Kidney capillary endothelial cell (primary cell): ENCODE measurements at regions not wholly inside any gene's neighbourhood (a gene's known extent, or its start where the extent isn't known, plus 50 kb on each side); places are given as distances from the start of the nearest gene placed in this dataset.
"Not testable (repeated sequence)": the region's sequence is repeated elsewhere in the genome, so short reads cannot be mapped to it uniquely, and the experiment has no call there.

ENCODE experiments used
- DNase-seq: peaks from one replicate; pipeline ENCODE4 v3.0.0-alpha.2; 2018; ENCODE audit warnings: low spot score

- DNase-seq: no peak
These were observed 371.2 kb downstream of the SH2D1A start for GRCh38 chrX:124717537-124717936.

DNA sequence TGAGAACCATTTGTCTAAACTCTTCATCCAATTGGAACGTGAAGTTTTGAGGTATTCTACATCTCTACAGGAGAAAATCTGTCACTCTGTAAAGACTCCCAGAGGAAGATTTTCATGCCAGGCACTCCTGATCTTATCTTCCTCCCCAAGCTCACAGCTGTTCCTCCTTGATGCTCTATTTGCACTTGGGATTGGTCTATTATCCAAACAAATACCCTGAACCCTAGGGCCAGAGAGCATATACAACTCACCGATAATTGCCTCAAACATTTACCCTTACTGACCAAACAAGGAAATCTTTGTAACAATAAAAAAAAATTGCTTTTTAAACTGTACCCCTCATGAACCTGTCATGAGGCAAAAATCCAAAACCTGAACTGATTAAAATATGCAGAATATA, 372.7 kb downstream of the SH2D1A start:
- DNase-seq: no peak

DNA sequence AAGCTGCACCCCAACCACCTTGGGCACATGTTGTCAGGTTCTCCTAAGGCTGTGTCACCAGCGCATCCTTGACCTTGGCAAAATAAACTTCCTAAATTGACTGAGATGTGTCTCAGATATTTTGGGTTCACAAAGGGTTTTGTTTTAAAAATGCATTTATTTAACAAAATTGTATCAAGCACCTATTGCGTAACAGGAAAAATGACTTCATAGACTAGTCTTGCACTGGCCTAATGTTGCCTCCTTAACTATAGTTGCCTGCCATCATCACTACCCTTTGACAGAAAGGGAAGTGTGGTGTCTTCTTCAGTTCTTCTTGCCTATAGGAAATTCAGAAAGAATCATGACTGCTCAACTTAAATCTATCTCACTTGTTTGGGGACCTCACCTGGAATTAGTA, 374.2 kb downstream of the SH2D1A start:
- DNase-seq: no peak

- no peak for DNase-seq
These were observed 379.1 kb downstream of the SH2D1A start for GRCh38 chrX:124725502-124725901.

DNA sequence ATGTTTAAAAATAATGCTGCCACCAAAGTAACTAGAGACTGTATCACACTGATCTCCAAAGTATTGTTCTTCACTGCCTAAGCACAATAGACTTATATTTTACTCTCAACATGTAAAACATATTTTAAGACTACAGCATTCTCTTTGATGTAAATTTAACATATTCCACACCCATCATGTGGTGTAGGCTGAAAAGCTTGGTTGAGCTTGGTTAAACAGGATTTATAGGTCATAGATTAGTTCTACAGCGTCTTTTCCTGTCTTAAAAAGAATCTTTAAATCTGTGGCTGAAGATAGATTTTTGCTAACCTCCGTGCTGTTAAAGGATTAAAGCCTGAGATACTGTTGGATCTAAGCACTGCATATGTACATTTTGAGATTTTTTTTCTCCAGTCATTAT, 379.9 kb downstream of the SH2D1A start:
- DNase-seq: no peak

GRCh38 chrX:124726881-124727280, 380.5 kb downstream of the SH2D1A start:
- DNase-seq: no peak

GRCh38 chrX:124736553-124737270, 390.3 kb downstream of the SH2D1A start:
- no peak for DNase-seq

DNA sequence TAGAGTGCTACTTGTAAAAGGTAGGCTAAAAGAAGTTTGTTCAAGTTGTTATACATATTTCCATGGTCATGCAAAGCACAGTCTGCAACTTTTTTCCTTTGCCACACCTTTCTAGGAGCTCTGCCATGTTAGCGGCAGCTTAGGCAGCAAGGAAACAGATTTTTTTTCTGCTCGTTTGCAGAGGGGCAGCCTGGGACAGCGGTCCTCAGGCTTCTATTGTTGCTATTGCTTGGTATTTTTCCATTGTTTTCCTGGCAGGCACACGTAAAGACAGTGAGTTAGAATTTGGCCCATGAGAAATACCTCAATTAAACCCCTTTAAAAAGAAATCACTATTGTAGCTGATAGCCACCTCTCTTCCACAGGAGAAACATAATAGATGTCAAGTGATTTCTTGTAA, 391.4 kb downstream of the SH2D1A start:
- no peak for DNase-seq

DNA sequence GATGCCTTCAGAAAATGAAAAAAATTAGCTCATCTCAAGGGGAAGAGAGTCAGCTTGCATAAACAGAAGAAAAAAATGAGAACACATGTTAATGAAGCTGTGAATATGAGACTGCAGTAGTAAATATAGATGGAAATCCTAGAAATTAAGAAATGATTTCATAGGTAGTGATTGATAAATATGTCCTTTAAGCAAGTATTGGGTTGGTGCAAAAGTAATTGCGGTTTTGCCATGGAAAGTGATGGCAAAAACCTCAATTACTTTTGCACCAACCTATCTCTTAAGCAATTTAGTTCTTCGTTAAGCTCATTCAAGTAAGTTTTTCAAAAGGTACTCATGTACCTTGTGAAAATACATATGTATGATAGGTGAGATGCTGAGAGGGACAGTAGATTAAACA, 400.9 kb downstream of the SH2D1A start:
- no peak for DNase-seq

GRCh38 chrX:124764354-124764753, 418.0 kb downstream of the SH2D1A start:
- no peak for DNase-seq

DNA sequence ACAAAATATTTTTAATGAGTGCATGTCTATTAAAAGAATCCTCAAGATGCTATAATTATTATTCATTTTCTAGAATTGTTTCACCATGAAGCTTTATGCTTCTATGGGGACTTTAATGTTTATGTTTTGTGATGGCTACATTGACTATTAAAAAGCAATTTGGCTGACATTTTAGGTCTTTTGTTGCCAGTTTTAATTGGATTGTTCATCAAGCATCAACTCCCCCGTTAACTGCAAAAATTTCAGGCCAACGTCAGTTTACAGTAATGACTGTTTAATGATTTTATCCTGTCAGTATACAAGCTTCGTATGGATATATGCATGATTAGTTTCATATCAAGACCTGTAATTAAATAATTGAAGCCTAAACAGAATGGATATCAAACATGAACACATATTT, 422.8 kb downstream of the SH2D1A start:
- DNase-seq: no peak

DNA sequence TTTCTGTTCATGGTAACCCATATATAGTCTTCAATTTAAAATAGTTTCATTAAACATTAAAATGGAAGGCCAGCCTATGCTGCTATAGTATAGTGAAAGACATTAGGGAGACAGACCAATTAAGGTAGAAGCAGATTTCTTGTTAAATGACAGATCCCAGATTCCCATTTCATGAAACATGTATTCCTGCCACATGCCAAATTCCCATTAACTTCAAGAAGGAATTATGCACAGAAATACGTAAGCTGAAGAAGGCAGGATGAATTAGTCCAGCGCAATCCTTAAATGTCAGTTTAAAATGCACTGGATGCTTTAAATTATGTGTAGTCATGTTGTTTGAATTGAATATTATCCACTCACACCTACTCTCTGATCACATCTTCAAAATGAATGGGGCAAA, 424.9 kb downstream of the SH2D1A start:
- no peak for DNase-seq

DNA sequence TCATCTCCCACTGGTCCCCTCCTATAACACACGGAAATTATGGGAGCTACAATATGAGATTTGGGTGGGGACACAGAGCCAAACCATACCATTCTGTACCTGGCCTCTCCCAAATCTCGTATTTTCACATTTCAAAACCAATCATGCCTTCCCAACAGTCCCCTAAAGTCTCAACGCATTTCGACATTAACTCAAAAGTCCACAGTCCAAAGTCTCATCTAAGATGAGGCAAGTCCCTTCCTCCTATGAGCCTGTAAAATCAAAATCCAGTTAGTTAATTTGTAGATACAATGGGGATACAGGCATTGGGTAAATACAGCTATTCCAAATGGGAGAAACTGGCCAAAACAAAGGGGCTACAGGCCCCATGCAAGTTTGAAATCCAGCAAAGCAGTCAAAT, 441.9 kb downstream of the SH2D1A start:
- DNase-seq: not testable (repeated sequence)

- DNase-seq: not testable (repeated sequence)
These were observed 443.5 kb downstream of the SH2D1A start for GRCh38 chrX:124789874-124790273.

DNA sequence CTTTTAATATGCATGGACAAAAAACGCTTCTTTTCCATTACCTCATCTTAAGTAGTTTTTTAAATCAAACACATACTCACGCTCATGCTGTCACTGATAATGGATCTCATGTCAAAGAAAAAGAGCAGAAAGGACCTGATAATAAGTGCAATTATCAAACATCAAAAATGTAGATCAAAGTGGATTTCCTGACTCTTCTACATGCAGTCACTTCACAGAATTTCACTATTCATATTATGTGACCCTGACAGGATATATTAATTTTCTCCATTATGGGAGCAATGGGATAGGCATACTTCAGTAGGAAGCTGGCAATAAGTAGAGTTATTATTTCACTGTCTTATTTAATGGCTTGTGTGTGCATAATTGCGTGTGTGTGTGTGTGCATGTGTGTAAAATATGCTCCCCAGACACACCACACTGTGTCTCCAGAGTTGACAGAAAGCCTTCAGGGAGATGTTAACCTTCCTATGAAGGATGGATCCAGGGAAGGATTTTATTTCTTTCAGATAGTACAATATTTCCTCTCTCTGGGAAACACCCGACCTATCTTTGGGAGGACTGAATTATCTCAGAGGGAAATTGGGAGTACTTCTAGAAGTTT, 445.2 kb downstream of the SH2D1A start:
- DNase-seq: no peak

GRCh38 chrX:124796989-124797388, 450.6 kb downstream of the SH2D1A start:
- no peak for DNase-seq

GRCh38 chrX:124804962-124805361, 458.6 kb downstream of the SH2D1A start:
- no peak for DNase-seq

DNA sequence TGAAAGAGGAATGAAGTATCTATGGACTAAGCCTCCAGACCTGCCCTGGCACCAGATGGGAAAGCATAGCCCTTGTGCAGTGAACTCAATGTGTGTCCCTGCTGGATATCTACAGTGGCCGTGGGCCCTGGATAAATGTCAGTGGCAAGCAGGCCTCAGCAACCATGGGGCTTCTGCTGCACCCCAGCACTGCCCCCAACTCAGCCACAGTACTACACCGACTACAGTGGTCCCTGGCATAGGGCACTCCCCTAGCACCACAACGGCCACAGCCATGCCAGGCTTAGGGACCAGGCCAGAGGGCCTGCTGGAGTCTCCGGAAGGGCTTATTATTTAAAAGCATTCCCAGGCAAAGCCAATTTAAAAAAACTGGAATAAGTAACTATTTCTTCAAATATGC, 459.1 kb downstream of the SH2D1A start:
- DNase-seq: no peak

DNA sequence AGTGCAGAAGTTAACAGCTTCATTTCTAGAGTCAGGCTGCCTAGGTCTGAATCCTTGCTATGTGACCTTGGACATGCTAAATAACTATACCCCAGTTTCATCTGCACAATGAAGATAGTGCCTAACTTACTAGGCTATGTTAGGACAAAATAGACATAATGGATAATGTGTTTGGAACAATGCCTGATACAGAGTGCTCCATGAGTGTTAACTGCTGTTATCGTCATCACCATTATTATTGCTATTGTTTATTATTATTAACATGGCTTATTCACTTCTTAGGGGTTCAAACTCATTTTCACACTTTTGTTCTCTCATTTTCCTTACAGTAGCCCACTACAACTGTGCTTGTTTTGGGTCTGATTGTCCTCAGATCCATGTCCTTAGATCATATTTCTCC, 467.7 kb downstream of the SH2D1A start:
- no peak for DNase-seq

DNA sequence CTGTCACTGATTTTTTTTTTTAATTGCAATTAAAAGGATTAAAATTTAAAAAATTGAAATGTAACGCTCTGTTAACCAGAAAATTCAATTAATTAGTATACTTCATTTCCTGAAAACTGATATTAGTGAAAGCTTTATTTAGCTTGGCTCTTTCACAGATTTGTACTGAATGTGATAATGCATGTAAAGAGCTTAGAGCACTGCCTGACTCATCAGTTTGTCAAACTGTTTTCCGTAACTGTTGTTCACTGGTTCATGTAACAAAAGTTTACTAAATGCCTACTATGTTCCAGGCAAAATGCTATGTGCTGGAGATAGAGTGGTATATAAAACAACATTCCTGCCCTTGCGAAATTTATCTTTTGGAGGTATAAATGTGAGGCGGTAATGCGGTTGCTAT, 471.7 kb downstream of the SH2D1A start:
- DNase-seq: no peak

DNA sequence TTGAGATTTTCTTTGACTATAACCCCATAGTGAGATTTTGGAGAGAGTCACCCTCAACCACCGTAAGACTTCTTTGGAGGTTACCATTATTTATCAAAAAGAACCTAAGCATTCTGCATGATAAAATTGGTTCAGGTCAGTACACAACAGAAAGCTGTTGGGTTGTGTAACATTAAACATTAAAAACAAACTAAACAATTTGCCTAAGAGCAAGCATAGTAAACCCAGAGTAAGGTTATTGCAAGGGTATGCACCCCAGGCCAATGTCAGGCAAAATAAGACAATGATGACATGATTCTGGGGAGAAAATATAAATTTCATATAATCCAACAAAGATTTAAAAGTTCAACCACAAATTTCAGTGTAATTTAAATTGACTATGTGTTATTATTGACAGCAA, 472.4 kb downstream of the SH2D1A start:
- DNase-seq: no peak

- no peak for DNase-seq
These were observed 474.4 kb downstream of the SH2D1A start for GRCh38 chrX:124820738-124821137.

GRCh38 chrX:124827258-124827845, 481.0 kb downstream of the SH2D1A start:
- DNase-seq: no peak

DNA sequence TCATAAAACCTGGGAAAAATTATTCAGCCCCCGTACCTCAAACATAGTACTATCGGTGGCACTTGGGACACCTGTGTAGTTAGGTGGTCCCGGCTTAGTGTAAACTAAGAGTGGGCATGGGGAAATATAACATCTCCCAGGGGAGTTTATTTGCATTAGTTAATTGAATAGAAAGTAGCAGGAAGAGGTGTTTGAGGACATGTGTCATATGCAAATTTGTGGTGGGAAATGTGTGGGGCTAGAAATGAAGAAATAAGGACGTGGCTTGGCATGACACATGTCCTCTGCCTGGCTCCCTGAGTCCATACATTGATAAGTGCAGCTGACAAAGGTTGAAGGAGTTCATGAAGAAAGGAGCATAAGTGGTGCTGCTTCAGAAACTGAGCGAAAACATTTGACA, 483.6 kb downstream of the SH2D1A start:
- DNase-seq: no peak
